ENCODE measurements at regions not wholly inside any gene's neighbourhood (a gene's known extent, or its start where the extent isn't known, plus 50 kb on each side); places are given as distances from the start of the nearest gene placed in this dataset.

GRCh38 chr20:11719153-11719552 is 198.5 kb upstream of the BTBD3 start:
- Histone ChIP-seq H3K27ac (no peak overlapping the region), H3K36me3 (no peaks in the 10 kb centered on the region), H3K27me3 (no peaks in the 10 kb centered on the region), H3K9me3 (no peaks in the 10 kb centered on the region), H3K4me1 (no peaks in the 10 kb centered on the region), H3K4me3 (no peak overlapping the region)
- no peak for TF ChIP-seq CTCF (IDR thresholded peaks at IDR 0.05)
- DNase-seq, result no peak
- no peak for ATAC-seq
- intact Hi-C loops (cut with DNase I), result no loop called here

- TF ChIP-seq CTCF (IDR thresholded peaks at IDR 0.05), result no peak
- no peaks in the 10 kb centered on the region for H3K4me1 ChIP-seq
- intact Hi-C loops (cut with DNase I), result no loop called here
- H3K27ac ChIP-seq, result no peak overlapping the region
- H3K27me3 ChIP-seq, result no peaks in the 10 kb centered on the region
- H3K9me3 ChIP-seq, result no peaks in the 10 kb centered on the region
- no peak for ATAC-seq
- no peak overlapping the region for H3K4me3 ChIP-seq
- DNase-seq, result no peak
- no peaks in the 10 kb centered on the region for H3K36me3 ChIP-seq
Measured at GRCh38 chr20:11721411-11721810, 196.3 kb upstream of the BTBD3 start.

- TF ChIP-seq CTCF (IDR thresholded peaks at IDR 0.05), result no peak
- Histone ChIP-seq H3K36me3 (no peaks in the 10 kb centered on the region), H3K4me1 (no peaks in the 10 kb centered on the region), H3K9me3 (no peaks in the 10 kb centered on the region), H3K27me3 (no peaks in the 10 kb centered on the region), H3K27ac (no peak overlapping the region), H3K4me3 (no peak overlapping the region)
- ATAC-seq (no peak), DNase-seq (no peak)
- intact Hi-C loops (cut with DNase I), result no loop called here
Measured at GRCh38 chr20:11724097-11724496, 193.6 kb upstream of the BTBD3 start.

- DNase-seq (no peak), ATAC-seq (no peak)
- Histone ChIP-seq H3K4me3 (no peak overlapping the region), H3K27me3 (no peaks in the 10 kb centered on the region), H3K9me3 (peaks cover 0 to 5% of the 10 kb centered on the region in 2 donors), H3K4me1 (no peaks in the 10 kb centered on the region), H3K36me3 (no peaks in the 10 kb centered on the region), H3K27ac (no peak overlapping the region)
- no peak for TF ChIP-seq CTCF (IDR thresholded peaks at IDR 0.05)
- intact Hi-C loops (cut with DNase I), result no loop called here
Measured at GRCh38 chr20:11726026-11726425, 191.7 kb upstream of the BTBD3 start.

GRCh38 chr20:11727708-11728107 is 190.0 kb upstream of the BTBD3 start:
- no peak for DNase-seq
- H3K4me1 ChIP-seq, result no peaks in the 10 kb centered on the region

More at GRCh38 chr20:11727708-11728107, 190.0 kb upstream of the BTBD3 start:
- no peak for ATAC-seq
- Histone ChIP-seq H3K9me3 (peaks cover 0 to 12% of the 10 kb centered on the region in 2 donors), H3K36me3 (no peaks in the 10 kb centered on the region), H3K27ac (no peak overlapping the region), H3K4me3 (no peak overlapping the region), H3K27me3 (no peaks in the 10 kb centered on the region)
- intact Hi-C loops (cut with DNase I), result no loop called here
- no peak for TF ChIP-seq CTCF (IDR thresholded peaks at IDR 0.05)
